Omental fat pad (tissue), 3 donors: ENCODE measurements at regions not wholly inside any gene's neighbourhood (a gene's known extent, or its start where the extent isn't known, plus 50 kb on each side); places are given as distances from the start of the nearest gene placed in this dataset.
"Not testable (repeated sequence)": the region's sequence is repeated elsewhere in the genome, so short reads cannot be mapped to it uniquely, and the experiment has no call there.

ENCODE experiments used
- ATAC-seq: fragments of 150-250 bp; one replicate; pipeline ENCODE4 v1.9.1; 2016; ENCODE audit warnings: mild to moderate bottlenecking, moderate library complexity; ENCODE audit not compliant: low FRiP score
- DNase-seq: peaks from one replicate; pipeline ENCODE4 v3.0.0-alpha.2; 2019; ENCODE audit warnings: low spot score
- TF ChIP-seq, protein P1 (sequence below), 3 donors: fragments of 450-650 bp; IDR thresholded peaks; one replicate each; pipeline ENCODE4 v1.5.1; 2016 to 2017; ENCODE audit warnings: antibody characterized with exemption in 3 of 3, mild to moderate bottlenecking in 3 of 3, moderate library complexity in 2 of 3

- ATAC-seq (no peak), DNase-seq (no peak)
- TF ChIP-seq, protein P1, sequence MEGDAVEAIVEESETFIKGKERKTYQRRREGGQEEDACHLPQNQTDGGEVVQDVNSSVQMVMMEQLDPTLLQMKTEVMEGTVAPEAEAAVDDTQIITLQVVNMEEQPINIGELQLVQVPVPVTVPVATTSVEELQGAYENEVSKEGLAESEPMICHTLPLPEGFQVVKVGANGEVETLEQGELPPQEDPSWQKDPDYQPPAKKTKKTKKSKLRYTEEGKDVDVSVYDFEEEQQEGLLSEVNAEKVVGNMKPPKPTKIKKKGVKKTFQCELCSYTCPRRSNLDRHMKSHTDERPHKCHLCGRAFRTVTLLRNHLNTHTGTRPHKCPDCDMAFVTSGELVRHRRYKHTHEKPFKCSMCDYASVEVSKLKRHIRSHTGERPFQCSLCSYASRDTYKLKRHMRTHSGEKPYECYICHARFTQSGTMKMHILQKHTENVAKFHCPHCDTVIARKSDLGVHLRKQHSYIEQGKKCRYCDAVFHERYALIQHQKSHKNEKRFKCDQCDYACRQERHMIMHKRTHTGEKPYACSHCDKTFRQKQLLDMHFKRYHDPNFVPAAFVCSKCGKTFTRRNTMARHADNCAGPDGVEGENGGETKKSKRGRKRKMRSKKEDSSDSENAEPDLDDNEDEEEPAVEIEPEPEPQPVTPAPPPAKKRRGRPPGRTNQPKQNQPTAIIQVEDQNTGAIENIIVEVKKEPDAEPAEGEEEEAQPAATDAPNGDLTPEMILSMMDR (IDR thresholded peaks at IDR 0.05) = no peak
These were observed 704.4 kb upstream of the NEGR1 start for GRCh38 chr1:72986591-72987290.

DNA sequence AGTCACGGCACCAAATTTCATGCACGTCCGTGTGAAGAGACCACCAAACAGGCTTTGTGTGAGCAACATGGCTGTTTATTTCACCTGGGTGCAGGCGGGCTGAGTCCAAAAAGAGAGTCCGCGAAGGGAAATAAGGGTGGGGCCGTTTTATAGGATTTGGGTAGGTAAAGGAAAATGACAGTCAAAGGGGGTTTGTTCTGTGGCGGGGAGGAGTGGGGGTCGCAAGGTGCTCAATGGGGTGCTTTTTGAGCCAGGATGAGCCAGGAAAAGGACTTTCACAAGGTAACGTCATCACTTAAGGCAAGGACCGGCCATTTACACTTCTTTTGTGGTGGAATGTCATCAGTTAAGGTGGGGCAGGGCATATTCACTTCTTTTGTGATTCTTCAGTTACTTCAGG lies 702.7 kb upstream of the NEGR1 start:
- not testable (repeated sequence) for ATAC-seq, DNase-seq

DNA sequence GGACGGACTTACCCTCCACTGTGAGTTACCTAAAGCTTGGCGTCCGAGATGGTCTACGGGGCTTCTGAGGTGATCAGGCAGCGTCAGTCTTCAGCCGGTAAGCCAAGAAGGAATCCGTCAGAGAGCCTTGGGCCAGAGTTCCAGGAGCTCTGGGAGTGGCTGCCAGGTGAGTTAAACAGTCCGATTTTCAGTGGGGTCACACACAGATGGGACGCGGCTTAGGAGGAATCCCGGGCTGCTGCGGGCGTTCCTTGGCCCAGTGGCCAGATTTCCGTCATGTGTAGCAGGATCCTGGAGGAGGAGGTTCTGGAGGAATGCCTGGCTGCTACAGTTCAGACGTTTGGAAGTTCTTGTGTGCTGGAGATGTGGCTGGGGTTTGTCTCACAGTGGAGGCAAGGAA lies 700.7 kb upstream of the NEGR1 start:
- not testable (repeated sequence) for ATAC-seq, DNase-seq

DNA sequence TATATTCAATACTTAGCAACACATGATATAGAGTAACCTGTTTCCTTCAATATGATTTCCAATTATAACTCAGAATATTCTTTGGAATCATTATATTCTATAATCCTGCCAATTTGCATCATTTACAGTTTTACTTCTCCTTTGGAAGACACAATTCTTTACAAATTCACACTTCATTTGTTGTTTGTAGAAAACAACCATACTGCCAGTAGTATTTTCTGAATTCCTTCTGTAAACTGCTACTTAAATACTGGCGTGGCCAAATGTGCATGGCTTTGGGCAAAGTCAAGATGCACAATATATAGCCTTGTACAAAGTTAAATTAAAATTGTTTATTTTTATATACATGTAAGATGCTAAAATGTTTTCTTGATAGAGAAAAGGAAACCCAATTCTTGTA lies 687.1 kb upstream of the NEGR1 start:
- ATAC-seq = no peak
- TF ChIP-seq, protein P1 (IDR thresholded peaks at IDR 0.05) = no peak
- no peak for DNase-seq

- DNase-seq = no peak
- no peak for ATAC-seq
- TF ChIP-seq, protein P1 (IDR thresholded peaks at IDR 0.05) = no peak
These were observed 672.6 kb upstream of the NEGR1 start for GRCh38 chr1:72954943-72955342.

GRCh38 chr1:72950900-72951299 lies 668.6 kb upstream of the NEGR1 start:
- not testable (repeated sequence) for ATAC-seq, DNase-seq

DNA sequence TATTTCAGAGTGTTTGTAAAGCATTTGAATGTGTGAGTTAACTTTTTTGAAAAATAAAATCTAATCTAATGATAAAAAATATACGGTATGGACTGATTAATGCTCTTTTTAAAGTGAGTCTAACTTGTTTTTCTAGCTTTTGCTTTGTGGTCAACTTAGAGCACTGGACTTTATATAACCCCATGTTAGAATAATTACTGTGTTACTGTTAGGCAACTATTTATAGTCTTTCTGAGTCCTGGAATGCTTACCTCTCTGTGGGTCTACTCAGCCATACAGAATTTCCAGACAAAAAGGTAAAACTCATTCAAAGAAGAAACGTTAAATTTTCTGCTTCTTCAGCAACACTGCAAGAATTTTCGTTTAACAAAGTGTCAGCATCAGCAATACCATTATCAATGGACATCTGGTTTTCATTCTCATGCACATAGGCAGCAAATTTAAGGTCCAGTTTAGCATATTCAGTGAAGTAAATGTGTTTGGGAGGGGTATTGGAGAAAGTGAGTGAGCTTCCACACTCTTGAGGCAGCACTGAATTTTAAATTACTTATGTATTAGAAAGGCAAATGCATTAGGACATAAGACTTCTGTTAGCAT lies 664.7 kb upstream of the NEGR1 start:
- DNase-seq (no peak), ATAC-seq (no peak)
- TF ChIP-seq, protein P1 (IDR thresholded peaks at IDR 0.05) = no peak

- no peak for DNase-seq
- no peak for ATAC-seq
- TF ChIP-seq, protein P1 (IDR thresholded peaks at IDR 0.05) = no peak
These were observed 659.7 kb upstream of the NEGR1 start for GRCh38 chr1:72942008-72942407.
